ENCODE measurements at regions not wholly inside any gene's neighbourhood (a gene's known extent, or its start where the extent isn't known, plus 50 kb on each side); places are given as distances from the start of the nearest gene placed in this dataset.

- in situ Hi-C loops (cut with HindIII; ENCODE audit: low sequenced_read_pairs) = no loop called here
- DNase-seq (ENCODE audit: low read depth) = no peak
- TF ChIP-seq CTCF (IDR thresholded peaks at IDR 0.05; ENCODE audit: low read depth, low read length, missing control alignments) = no peak
- no peak overlapping the region for H3K4me3 ChIP-seq (ENCODE audit: low read depth, low read length)
Measured at GRCh38 chr11:45423475-45424120, 137.5 kb upstream of the SYT13 start.

- TF ChIP-seq CTCF (IDR thresholded peaks at IDR 0.05; ENCODE audit: low read depth, low read length, missing control alignments) = no peak
- in situ Hi-C loops (cut with HindIII; ENCODE audit: low sequenced_read_pairs) = no loop called here
- no peak overlapping the region for H3K4me3 ChIP-seq (ENCODE audit: low read depth, low read length)
- no peak for DNase-seq (ENCODE audit: low read depth)
Measured at GRCh38 chr11:45423036-45423435, 136.9 kb upstream of the SYT13 start.

- no peak for DNase-seq (ENCODE audit: low read depth)
- no peak overlapping the region for H3K4me3 ChIP-seq (ENCODE audit: low read depth, low read length)
- TF ChIP-seq CTCF (IDR thresholded peaks at IDR 0.05; ENCODE audit: low read depth, low read length, missing control alignments) = no peak
- in situ Hi-C loops (cut with HindIII; ENCODE audit: low sequenced_read_pairs) = no loop called here
Measured at GRCh38 chr11:45414088-45414487, 127.9 kb upstream of the SYT13 start.

GRCh38 chr11:45413156-45413858 is 127.2 kb upstream of the SYT13 start:
- DNase-seq (ENCODE audit: low read depth) = no peak
- TF ChIP-seq CTCF (IDR thresholded peaks at IDR 0.05; ENCODE audit: low read depth, low read length, missing control alignments) = no peak
- in situ Hi-C loops (cut with HindIII; ENCODE audit: low sequenced_read_pairs) = no loop called here
- no peak overlapping the region for H3K4me3 ChIP-seq (ENCODE audit: low read depth, low read length)

GRCh38 chr11:45412521-45412920 is 126.4 kb upstream of the SYT13 start:
- DNase-seq (ENCODE audit: low read depth) = no peak
- TF ChIP-seq CTCF (IDR thresholded peaks at IDR 0.05; ENCODE audit: low read depth, low read length, missing control alignments) = no peak
- no peak overlapping the region for H3K4me3 ChIP-seq (ENCODE audit: low read depth, low read length)
- in situ Hi-C loops (cut with HindIII; ENCODE audit: low sequenced_read_pairs) = no loop called here

- in situ Hi-C loops (cut with HindIII; ENCODE audit: low sequenced_read_pairs) = no loop called here
- no peak overlapping the region for H3K4me3 ChIP-seq (ENCODE audit: low read depth, low read length)
- no peak for TF ChIP-seq CTCF (IDR thresholded peaks at IDR 0.05; ENCODE audit: low read depth, low read length, missing control alignments)
- DNase-seq (ENCODE audit: low read depth) = no peak
Measured at GRCh38 chr11:45412051-45412471, 125.9 kb upstream of the SYT13 start.
